HG03520 (cell line): ENCODE measurements at regions not wholly inside any gene's neighbourhood (a gene's known extent, or its start where the extent isn't known, plus 50 kb on each side); places are given as distances from the start of the nearest gene placed in this dataset.

Experiments used
- ATAC-seq: cut with Tn5 transposase; IDR thresholded peaks from one replicate; pipeline ENCODE4 v1.9.1; 2021; ENCODE audit warnings: mild to moderate bottlenecking, moderate library complexity; ENCODE audit not compliant: unreplicated experiment

DNA sequence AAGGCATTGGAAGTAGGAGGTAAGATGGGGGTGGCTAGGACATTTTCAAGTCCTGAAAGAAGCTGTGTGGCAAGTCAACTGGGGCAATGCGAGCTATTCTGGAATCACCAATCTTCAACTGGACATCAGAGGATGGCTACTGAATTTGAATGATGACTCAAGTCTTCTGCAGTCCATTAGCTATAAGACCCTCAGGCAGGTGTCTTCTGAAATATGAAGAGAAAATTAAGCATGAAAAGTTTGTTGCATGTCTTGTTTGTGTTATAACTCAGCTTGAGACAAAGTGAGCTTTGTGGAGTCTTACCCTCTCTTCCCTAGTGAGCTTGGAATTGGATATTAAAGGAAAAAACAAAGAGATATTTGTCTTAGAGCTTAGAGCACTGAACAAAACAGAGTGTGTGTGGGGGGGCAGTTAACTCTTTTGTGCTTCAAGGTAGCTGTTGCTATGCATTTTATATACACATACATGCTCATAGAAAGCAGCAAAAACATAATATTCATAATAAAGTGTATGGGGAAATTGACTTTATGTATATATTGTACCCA, 979.1 kb downstream of the MCTP2 start:
- ATAC-seq, result no peak

DNA sequence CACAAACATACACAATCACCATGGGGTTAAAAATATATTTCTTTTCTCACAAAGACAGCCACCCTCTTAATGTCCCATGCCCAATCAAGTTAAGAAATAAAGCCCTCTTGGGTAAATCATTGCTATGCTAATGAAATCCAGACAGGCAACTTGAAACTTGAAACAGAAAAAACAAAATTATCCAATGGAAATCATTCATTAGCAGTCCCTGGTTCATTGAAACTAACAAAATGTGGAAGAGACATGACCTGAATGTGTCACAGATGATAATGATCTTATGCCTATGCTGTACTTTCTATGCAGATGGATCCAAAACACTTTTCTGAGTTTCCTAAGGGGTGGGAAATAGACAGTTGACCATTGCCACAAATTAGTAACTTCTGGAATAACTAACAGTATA, 983.7 kb downstream of the MCTP2 start:
- no peak for ATAC-seq

DNA sequence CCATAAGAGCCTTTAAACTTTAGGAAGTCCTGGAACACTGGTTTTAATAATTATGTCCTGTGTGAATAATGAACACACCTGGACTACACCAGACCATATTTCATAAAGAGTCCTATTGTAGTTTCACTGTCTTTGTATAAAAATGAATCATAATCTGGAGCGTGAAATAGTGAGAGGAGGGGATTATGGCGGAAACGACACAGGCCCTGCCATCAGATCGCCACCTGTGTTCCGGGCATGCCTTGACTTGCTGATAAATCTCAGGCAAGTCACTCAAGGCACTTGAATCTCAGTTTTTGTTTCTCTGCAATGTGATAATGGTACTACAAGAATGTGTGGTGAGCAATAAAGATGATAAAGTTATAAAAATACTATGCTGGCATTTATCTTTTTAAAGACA, 995.5 kb downstream of the MCTP2 start:
- no peak for ATAC-seq

DNA sequence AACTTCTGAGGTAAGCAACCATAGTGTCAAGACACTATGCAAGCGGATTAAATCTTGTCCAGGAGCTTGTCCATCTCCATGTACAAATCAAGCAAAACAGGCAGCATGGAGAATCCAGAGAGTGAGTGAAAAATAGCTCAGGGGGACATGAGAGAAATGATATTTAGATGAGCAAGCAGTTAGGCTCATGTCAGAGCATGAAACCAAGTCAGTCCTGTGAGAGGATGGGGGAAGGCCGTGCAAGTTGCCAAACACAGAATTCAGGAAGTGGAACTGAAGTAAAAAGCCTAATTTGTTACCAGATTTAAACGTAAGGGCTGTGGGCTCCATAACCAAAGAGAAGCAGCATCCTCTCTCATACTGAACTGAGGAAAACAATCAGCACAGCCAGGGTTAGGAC, 995.9 kb downstream of the MCTP2 start:
- no peak for ATAC-seq

DNA sequence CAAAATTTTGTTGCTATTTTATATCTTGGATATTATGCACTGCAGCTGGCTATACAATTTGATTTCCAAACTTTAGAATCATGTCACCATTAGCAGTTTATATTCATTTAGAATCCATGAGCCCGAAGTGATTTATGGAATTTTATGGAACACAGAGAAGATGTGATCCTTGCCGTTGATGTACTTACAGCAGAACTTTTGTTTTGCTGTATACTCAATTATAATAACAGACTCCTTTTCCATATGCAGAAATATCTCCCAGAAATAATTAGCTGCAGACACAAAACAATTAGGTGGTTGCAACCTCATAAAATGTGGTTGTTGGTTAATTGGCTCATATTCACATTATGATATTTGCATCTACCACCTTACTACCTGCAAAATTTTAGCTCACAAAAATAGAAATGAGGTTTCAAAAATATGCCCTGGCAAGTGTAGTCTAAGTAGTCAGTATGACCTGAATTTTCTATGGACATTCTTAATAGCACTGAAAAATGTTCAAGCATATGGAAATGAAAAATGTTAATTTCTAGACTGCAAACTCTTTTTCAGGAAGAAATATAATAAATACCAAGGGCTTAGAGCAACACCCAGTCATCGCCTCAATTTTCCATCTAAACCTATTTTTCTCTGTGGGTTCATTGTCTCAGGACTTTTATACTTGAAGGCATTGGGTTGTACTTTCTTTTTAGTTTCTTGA, 997.6 kb downstream of the MCTP2 start:
- no peak for ATAC-seq

DNA sequence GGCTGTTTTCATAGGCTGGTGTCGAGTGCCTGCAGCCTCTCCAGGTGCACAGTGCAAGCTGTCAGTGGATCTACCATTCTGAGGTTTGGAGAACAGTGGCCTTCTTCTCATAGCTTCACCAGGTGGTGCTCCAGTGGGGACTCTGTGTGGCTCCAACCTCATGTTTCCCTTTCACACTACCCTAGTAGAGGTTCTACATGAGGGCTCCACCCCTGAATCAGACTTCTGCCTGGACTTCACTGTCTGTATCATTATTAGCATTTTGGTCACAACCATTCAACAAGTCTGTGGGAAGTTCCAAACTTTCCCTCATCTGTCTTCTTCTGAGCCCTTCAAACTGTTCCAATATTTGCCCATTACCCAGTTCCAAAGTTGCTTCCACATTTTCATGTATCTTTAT, 1003.7 kb downstream of the MCTP2 start:
- no peak for ATAC-seq

DNA sequence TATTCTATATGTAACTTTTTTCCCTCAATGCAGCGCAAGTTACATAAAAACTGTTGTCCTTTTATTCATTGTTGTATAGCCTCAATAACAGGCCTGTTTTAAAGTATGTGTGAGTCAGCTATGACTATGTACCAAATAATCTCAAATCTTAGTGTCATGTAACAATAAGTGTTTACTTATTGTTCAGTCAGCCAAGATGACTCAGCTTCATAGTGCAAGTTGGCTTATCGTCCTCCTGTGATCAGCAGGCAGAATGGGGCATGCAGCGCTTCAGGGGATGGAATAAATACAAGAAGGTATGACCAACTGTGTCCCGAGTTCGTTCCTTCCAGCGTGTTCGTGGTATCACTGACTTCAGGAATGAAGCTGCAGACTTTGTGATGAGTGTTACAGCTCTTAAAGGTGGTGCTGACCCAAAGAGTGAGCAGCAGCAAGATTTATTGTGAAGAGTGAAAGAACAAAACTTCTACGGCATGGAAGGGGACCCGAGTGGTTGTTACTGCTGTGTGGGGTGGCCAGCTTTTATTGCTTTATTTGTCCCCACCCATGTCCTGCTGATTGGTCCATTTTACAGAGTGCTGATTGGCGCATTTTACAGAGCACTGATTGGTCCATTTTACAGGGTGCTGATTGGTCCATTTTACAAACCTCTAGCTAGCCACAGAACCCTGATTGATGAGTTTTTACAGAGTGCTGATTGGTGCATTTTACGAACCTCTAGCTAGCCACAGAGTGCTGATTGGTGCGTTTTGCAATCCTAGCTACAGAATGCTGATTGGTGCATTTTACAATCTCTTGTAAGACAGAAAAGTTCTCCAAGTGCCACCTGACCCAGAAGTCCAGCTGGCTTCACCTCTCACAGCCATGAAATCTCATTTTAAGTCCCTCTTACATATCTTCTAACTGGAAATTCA, 1016.0 kb downstream of the MCTP2 start:
- ATAC-seq, result no peak

DNA sequence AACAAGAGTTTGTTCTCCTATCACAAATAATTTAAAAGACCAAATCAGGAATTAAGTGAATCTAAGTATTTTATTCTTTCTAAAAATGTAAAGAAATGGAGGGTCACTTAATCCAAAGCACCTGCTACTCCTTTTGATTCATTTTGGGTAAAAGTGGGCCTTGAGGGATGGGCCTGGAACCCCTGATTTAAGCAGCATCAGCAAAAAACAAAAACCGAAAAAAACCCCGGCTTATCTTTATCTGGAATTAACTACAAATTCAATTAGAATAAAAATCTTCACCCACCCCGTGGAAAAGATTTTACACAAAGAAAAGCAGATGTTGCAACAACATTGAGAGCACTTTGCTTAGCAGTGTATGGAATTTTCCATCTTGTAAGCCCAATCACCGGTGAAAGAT, 1018.2 kb downstream of the MCTP2 start:
- ATAC-seq, result no peak

DNA sequence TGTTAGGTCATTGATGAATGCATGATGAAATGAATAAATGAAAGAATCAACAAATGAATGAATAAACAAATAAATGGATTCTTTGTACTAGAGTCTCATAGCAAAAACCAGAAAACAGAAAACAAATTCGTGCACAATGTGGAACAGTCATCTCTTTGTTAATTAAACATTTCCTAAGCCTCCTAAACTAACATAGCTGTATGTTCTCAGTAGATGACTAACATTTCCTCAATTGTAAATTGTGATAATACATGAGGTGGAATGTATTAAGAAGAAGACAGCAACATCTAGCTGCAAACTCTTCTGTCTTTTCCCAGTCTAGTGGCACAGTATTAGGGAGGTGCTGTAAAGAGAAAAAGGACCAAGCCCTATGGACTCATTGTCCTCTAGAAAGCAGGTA, 1021.0 kb downstream of the MCTP2 start:
- no peak for ATAC-seq

DNA sequence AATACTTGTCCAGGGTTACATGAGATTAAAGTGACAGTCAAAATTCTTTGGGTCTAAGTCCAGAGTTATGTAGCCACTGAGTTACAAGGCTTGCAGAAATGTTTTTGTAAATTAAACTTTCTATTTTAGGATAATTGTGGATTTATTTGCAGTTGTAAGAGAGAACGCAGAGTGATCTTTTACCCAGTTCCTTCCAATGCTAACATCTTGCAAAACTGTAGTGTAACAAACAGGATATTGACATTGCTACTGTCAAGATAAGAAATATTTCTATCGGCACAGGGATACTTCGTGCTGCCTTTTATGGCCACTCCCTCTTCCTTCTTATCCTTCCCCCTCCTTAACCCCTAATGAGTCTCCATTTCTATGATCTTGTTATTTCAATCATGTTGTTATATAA, 1022.9 kb downstream of the MCTP2 start:
- ATAC-seq, result no peak

DNA sequence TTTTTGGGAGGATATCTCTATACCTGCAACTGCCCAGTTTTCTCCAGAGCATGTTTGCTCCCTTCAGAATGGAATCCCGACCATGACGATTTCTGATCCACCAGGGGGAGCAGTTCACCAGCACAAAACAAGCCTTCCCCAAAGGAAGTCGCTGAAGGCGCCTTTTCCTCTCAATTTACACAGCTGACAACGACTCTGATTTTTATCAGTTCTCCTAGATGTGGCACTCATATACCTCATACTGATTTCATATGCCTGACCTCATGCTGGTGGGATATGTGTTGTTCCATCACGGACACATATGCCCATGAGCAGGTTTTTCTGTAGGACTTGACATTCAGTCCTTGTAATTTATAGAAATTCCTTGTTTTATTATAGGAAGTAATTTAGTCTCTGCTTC, 1028.2 kb downstream of the MCTP2 start:
- ATAC-seq, result no peak

DNA sequence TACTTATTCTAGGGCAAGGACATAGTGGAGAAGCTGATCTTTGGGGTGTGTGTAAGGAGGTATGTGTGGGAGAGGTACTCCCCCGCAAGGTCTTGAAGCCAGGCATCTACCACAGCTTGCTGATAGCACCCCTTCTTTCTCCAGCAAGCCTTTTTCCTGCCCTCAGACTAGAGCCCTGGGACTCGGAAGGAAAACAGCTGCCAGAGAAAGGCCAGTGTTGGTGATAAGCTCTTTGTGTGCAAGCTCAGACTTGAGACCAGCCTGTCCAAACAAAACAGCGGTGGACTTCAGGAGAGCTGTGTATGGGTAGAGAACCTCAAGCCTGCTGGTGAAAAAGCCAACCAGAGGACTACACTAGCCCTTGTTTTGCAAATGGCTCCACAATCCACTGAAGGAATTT, 1028.6 kb downstream of the MCTP2 start:
- ATAC-seq, result no peak

DNA sequence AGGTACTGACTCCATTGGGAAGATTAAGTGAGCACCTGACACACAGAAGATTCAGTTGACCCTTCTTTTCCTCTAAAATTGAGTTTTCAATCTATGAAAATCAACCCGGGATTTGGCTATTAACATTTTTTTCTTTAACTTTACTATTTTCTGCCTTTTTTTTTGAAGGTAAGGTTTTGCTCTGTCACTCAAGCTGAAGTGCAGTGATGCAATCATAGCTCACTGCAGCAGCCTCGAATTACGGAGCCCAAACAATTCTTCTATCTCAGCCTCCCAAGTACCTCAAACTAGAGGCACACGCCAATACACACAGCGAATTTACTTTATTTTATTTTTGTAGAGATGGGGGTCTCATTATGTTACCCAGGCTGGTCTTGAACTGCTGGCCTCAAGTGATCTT, 1029.5 kb downstream of the MCTP2 start:
- no peak for ATAC-seq

DNA sequence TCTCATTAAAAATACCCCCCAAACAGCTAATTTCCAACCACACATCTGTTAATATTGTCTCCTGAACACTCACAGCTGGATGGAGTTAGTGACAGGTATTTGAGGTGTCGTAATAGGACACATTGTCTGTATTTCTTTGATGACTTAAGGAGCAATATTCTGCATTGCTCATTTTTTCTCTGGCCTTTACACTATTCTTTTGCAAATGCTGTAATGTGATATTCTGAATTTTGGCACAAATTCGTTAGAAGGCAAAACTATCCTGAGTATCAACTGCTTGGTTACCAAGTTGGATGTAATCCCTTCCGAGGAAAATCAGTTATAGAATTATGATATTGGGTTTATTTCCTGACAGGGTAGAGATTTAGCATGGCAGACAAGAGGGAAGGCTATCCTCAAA, 1030.2 kb downstream of the MCTP2 start:
- no peak for ATAC-seq

DNA sequence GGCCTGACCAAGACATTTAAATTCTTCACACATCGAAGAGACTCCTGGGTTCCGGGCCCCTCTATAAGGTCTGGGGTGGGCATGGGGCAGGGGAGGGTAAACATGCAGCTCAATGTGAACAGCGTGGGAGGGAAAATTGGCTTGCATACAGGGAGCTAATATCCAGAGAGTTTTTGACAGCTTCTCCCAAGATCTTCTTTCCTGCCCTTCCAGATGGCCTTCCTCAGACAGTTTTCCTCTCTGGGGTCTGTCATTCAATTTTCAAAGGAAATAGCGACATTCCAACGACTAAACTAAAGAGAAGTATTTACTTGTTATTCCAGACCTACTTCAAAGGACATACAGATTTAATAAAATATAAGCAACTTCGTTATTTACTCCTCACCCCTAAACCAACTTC, 1030.6 kb downstream of the MCTP2 start:
- ATAC-seq, result no peak

DNA sequence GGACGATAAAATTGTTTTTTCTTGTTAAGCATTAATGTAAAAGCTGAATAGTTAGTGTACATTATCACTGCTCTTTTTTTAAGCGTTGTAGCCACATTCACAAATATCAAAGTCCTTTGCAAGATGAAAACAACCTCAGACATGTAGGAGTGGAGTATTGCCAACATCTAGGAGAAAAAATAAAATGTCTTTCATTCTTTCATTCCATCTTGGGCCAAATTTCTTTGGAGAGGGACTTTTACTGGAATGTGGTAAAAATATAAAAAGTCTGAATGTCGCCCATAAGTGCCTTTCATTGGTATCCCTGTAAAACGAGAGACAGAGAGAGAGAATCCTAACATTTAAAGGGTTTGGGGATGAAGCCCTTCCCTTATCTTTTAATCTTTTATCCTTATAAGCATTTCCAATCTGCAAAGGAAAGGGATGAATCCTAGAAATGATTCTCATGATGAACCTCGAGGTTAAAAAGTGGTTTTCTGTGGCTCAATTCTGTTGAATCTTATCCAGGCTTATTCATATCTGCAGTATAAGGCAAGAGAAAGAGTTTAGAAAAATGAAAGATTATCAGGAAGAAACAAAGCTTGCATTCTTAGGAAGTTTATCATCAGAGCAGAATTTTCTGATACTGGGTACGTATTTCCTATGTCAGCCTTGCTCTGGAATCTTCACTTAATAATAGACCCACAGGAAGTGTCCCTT, 1031.7 kb downstream of the MCTP2 start:
- no peak for ATAC-seq

DNA sequence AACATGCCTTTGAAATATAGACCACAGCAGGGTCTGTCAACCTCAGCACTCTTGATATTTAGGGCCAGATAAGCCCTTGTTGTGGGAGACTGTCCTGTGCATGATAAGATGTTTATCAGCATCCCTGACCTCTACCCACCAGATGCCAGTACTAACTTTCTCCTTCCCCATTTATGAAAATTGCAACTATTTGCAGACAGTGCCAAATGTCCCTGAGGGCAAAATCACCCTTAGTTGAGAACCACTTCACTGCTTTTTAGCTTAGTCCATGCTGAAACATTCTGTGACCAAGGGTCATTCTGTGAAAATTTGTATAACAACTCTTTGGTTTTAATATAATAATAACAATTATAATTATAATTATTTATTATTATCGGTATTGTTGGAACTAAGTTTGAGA, 1032.4 kb downstream of the MCTP2 start:
- ATAC-seq, result no peak

DNA sequence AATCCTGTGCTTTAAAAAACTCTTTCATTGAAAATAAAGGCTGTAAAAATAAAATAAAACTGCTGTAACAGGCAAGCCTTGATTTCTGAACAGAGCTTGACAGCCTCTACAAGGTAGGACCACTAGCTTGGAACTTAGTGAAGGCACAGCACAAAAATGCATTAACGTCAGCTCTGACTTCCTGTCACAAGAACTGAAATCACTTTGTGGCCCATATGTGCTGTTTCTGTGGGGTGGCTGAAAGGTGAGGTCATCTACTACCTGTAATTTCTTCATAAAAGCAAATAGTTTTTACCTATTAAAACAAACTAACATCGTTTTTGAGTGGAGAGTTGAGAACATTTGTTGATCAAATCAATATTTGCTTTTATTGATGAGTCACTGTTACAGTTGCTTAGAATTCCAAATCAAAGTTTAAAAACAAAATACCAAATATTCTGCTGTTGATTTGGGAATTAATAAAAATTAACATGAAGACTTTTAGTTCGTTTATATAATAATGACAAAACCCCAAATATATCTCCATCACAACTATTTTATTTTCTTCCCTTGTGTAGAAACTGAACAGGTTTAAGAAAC, 1034.1 kb downstream of the MCTP2 start:
- no peak for ATAC-seq

DNA sequence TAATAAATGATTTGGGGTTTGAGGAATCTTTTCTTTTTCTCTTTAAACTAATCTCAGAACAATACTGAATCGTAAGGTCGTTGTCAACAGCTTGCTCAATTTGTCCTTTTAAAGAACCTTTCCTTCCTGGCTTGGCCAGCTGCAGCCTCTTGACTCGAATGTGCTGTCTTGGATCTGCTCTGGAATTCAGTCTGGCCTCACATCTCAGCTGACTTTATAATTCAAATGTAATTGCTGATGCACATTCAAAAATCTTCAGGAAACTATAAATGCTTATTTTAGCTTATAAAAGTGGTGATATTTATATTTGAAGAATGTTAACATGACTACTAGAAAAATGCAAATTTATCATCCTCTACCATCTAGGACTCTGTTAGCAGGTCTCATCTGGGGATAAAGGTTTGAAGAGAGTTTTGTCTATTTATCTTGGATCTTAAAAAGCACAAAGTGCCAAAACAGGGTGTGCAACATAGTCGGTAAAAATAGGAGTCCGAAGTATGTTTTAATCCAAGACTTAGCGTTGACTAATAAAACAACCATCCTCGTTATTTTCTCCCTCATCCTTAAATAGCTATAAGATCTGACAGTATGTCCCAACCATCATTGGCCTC, 1035.2 kb downstream of the MCTP2 start:
- ATAC-seq, result no peak

DNA sequence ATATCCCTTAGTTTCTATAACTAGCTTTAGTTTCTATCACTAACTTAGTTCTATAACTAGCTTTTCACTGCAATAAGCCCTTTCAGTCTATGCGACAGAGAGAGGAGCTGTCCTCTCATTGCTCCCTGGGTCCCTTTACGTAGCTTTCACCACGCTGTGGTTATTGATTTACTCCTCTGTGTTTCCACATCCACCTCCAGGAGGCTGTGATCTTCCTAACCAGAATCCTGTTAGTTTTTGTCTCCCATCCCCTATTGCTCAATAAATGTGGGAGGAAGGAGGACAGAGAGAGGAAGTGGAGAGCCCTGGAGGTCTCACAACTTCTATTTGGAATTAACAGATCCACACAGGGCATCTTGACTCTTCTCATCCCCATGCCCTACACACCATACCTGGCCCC, 1036.1 kb downstream of the MCTP2 start:
- ATAC-seq, result no peak
